ENCODE measurements at regions not wholly inside any gene's neighbourhood (a gene's known extent, or its start where the extent isn't known, plus 50 kb on each side); places are given as distances from the start of the nearest gene placed in this dataset.

- H3K9ac ChIP-seq (ENCODE audit: low read depth, low read length): no peak overlapping the region
- H2AFZ ChIP-seq (ENCODE audit: low read depth, low read length): no peak overlapping the region
- DNase-seq (no peak), ATAC-seq (ENCODE audit: insufficient read depth, low read depth) (no peak)
- H3K4me2 ChIP-seq (ENCODE audit: insufficient read depth, low read length): no peak overlapping the region
- TF ChIP-seq EZH2 (IDR thresholded peaks at IDR 0.05; ENCODE audit: borderline replicate concordance, low read depth, low read length, severe bottlenecking) (no peak), CTCF (IDR thresholded peaks at IDR 0.05; ENCODE audit: borderline replicate concordance, extremely low read depth, low read length, poor library complexity, severe bottlenecking) (no peak)
- no peaks in the 10 kb centered on the region for H3K79me2 ChIP-seq (ENCODE audit: insufficient read depth, low read length)
- H3K4me3 ChIP-seq (ENCODE audit: low read depth in 1 of 2, low read length in 2 of 2): no peak overlapping the region
- H3K27me3 ChIP-seq (ENCODE audit: insufficient read depth, low read length, poor library complexity): no peaks in the 10 kb centered on the region
- H3K4me1 ChIP-seq (ENCODE audit: insufficient read depth, low read length): no peaks in the 10 kb centered on the region
- H3K27ac ChIP-seq (ENCODE audit: low read length): no peak overlapping the region
- H4K20me1 ChIP-seq (ENCODE audit: insufficient read depth, low read length): no peaks in the 10 kb centered on the region
- H3K9me3 ChIP-seq (ENCODE audit: insufficient read depth, low read length, severe bottlenecking): no peaks in the 10 kb centered on the region
- no peaks in the 10 kb centered on the region for H3K36me3 ChIP-seq (ENCODE audit: insufficient read depth, low read length)
Observed at GRCh38 chr7:8937204-8937603, 503.8 kb downstream of the NXPH1 start.

GRCh38 chr7:8938044-8938805 is 504.8 kb downstream of the NXPH1 start:
- Histone ChIP-seq H3K9me3 (ENCODE audit: insufficient read depth, low read length, severe bottlenecking) (no peaks in the 10 kb centered on the region), H3K79me2 (ENCODE audit: insufficient read depth, low read length) (no peaks in the 10 kb centered on the region), H3K27ac (ENCODE audit: low read length) (no peak overlapping the region), H3K4me3 (ENCODE audit: low read depth in 1 of 2, low read length in 2 of 2) (no peak overlapping the region), H3K9ac (ENCODE audit: low read depth, low read length) (no peak overlapping the region), H2AFZ (ENCODE audit: low read depth, low read length) (no peak overlapping the region), H3K36me3 (ENCODE audit: insufficient read depth, low read length) (no peaks in the 10 kb centered on the region), H3K27me3 (ENCODE audit: insufficient read depth, low read length, poor library complexity) (no peaks in the 10 kb centered on the region), H3K4me2 (ENCODE audit: insufficient read depth, low read length) (no peak overlapping the region), H3K4me1 (ENCODE audit: insufficient read depth, low read length) (no peaks in the 10 kb centered on the region), H4K20me1 (ENCODE audit: insufficient read depth, low read length) (no peaks in the 10 kb centered on the region)
- TF ChIP-seq CTCF (IDR thresholded peaks at IDR 0.05; ENCODE audit: borderline replicate concordance, extremely low read depth, low read length, poor library complexity, severe bottlenecking): no peak
- no peak for TF ChIP-seq EZH2 (IDR thresholded peaks at IDR 0.05; ENCODE audit: borderline replicate concordance, low read depth, low read length, severe bottlenecking)
- DNase-seq (no peak), ATAC-seq (ENCODE audit: insufficient read depth, low read depth) (no peak)

GRCh38 chr7:8939446-8939845 is 506.0 kb downstream of the NXPH1 start:
- H3K4me2 ChIP-seq (ENCODE audit: insufficient read depth, low read length): no peak overlapping the region
- no peak for ATAC-seq (ENCODE audit: insufficient read depth, low read depth)

More at GRCh38 chr7:8939446-8939845, 506.0 kb downstream of the NXPH1 start:
- Histone ChIP-seq H3K9me3 (ENCODE audit: insufficient read depth, low read length, severe bottlenecking) (no peaks in the 10 kb centered on the region), H3K27me3 (ENCODE audit: insufficient read depth, low read length, poor library complexity) (no peaks in the 10 kb centered on the region), H3K79me2 (ENCODE audit: insufficient read depth, low read length) (no peaks in the 10 kb centered on the region), H2AFZ (ENCODE audit: low read depth, low read length) (no peak overlapping the region), H3K9ac (ENCODE audit: low read depth, low read length) (no peak overlapping the region), H3K27ac (ENCODE audit: low read length) (no peak overlapping the region), H3K36me3 (ENCODE audit: insufficient read depth, low read length) (no peaks in the 10 kb centered on the region), H3K4me3 (ENCODE audit: low read depth in 1 of 2, low read length in 2 of 2) (no peak overlapping the region), H3K4me1 (ENCODE audit: insufficient read depth, low read length) (no peaks in the 10 kb centered on the region), H4K20me1 (ENCODE audit: insufficient read depth, low read length) (no peaks in the 10 kb centered on the region)
- TF ChIP-seq EZH2 (IDR thresholded peaks at IDR 0.05; ENCODE audit: borderline replicate concordance, low read depth, low read length, severe bottlenecking) (no peak), CTCF (IDR thresholded peaks at IDR 0.05; ENCODE audit: borderline replicate concordance, extremely low read depth, low read length, poor library complexity, severe bottlenecking) (no peak)
- DNase-seq: no peak
